Amygdala (tissue), 56 donors: ENCODE measurements at regions not wholly inside any gene's neighbourhood (a gene's known extent, or its start where the extent isn't known, plus 50 kb on each side); places are given as distances from the start of the nearest gene placed in this dataset.

Experiments
- DNase-seq, 56 donors: peaks; one replicate each; lab custom pipeline; 2025; lab: John Stamatoyannopoulos, UW

DNA sequence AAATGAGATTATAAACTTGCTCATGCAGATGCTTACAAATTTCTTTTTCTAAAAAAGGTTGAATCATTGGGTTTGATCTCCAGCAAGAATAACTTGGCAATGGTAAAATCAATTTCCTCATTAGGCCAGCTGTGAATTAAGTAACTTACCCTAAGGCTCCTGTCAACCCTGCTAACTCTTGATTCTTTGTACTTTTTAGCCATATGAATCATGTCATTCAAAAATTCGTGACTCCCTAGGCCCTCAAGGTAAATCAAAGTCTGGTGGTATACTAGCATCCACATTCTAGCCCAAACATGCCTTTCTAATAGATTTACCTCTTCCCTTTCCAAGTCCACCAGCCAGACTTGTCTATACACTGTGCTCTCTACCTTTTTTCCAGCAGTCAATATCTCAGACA is 420.8 kb upstream of the BRINP1 start:
- no peak for DNase-seq

DNA sequence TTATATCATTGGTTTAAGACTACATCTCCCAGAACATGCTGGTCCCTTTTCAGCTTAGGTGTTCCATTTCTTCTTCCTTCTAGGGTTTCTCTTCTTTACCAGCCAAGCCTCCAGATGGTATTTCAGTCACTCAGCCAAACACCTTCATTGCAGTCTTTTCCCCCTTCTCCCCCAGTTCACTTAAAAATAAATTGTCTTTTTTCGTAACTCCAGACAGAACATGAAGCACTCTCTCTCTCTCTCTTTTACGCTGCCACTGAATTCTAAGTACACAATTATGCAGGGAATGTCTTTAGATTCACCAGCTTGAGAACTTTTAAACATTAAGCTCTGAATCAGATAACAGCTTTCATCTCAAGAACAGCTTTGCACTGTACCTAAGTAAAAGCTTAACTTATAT is 419.7 kb upstream of the BRINP1 start:
- no peak for DNase-seq

DNA sequence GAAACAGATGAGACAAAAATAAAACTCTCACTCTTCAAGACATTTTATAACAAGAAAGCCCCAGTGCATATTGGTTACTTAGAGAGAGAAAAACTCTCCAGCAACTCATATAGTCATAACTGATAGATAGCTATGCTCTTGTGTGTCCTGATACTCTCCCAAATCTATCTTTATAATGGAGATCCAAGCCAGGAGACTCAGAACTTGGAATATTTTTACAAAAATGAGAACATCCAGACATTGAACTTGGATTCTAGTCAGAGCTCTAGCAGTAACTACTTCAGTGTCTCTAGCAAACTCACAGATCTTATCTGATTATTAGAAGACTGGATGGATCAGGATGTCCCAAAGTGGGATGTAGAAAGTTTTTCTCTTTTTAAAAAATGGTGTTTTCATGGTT is 412.7 kb upstream of the BRINP1 start:
- no peak for DNase-seq

DNA sequence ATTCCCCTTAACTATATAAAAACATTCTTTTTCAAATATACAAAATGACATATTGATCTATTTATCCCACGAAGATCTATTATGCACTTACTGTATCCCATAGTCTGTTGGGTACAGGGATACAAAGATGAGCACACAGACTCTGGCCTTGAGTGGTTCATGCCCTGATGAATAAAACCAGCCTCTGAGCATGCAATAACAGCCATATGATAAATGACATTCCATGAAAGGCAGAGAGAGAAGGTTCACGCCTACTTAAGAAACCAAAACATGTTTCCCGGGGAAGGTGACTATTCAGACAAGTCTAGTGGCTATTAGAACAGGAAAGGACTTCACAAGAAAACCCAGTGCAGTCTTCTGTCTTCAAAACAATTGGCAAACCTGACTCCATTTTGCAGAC is 406.2 kb upstream of the BRINP1 start:
- DNase-seq, result no peak

DNA sequence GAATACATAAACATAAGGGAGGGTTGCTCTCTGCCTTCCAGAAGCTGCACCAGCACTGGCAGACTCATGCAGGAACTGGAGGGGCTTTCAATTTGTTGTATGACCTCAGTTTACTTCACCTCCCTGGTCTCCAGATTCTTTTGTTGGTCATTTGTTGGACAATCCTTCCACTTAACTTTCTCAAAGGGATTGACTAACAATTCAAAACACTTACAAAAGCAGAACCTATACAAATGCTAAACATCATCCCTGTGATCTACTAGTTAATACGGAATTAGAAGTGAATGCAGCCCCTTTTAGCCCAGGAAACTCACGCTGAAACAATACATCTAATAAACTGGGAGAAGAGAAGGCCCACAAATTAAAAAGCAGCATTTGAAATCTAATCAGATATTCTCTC is 404.6 kb upstream of the BRINP1 start:
- no peak for DNase-seq

DNA sequence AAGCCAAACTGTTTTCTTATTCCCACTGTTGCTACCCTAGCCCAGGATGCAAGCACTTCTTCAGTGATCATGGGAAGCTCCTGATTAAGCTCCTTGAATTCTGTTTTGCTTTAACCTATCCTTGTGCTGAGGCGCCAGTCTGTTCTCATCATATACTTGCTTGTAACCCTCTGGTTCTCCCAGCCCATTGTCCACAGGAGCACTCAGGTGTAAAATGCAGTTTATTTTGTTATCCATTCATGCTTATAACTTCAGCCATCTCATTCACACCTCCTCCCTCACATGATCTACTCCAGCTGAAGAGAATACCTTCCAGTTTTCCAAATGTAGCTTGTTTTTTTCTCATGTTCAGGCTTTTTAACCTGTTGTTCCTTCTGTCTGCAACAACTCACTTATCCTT is 402.1 kb upstream of the BRINP1 start:
- DNase-seq, result no peak

DNA sequence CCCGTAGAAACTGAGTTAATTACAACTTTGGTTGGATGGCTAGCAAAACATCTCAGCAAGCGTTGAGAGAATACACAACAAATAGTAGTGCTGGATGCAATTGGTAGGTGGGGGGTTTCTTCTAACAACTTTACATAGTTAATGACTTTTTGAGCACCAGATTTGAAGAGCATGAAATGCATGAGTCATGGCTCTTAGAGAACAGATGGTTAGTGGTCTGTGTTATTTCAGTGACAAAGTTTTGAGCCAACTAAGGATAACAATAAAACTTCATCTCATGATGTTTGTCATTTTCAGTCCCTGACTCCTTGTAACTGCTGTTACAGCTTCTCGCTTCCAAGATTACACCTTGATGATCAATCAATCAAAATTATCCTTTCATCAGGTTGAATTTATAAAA is 399.0 kb upstream of the BRINP1 start:
- DNase-seq, result no peak

DNA sequence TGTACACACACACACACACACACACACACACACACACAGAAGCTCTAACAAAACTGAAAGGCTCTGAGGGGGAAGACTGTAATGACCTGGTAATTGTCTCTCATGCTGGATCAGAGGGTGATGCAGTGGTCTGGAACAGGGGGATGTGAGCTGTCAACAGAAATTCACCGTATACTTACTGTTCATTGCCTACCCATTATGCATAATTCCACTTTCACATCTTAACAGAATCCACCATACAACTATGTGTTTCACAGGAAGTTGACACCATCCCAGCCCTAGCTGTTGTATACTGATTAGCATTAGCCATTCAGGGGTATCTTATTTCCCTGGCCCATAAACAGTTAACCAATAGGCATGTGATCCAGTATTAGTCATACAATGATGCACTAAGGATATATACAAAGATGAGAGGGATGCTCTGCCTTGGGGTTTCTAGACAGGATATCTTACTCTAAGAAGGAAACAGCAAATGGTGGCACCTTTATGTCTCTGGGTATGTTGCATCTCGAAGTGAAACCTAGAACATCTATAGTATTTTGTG is 396.5 kb upstream of the BRINP1 start:
- no peak for DNase-seq

DNA sequence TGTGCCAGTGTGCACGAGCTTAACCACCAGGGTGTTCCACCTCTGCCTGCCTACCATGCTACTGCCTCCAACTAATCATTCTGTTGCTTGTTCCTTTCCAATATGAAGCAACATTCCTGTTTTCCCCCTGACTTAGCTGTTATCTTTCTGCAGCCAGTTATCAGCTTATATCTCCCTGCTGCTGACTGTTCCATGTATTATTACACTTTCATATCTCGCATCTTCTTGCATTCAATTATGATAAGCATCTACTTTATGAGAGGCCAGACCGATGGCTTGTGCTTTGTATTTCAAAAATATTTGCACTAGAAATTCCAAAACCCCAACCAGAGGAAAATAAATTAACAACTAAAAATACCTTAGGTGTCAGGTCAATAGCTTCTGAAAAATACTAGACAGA is 394.0 kb upstream of the BRINP1 start:
- no peak for DNase-seq

DNA sequence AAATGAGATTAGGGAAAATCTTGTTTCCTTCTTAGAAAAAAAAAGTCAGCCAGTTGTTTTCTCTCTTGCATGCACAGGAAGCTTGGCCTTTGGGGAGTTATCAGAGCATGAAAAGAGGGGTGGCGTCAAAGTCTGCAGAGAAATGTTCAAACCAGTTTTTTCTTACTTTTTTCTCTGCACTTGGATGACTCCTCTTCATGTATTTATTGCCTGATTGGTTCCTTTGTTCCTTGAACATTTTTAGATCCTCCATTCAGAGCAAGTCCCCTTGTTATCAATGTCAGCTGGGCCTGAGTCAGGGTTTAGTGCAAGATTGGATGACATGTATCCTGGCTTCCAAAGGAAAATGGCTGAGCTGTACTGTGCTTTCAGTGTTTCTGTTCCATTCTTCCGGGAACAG is 392.6 kb upstream of the BRINP1 start:
- no peak for DNase-seq

DNA sequence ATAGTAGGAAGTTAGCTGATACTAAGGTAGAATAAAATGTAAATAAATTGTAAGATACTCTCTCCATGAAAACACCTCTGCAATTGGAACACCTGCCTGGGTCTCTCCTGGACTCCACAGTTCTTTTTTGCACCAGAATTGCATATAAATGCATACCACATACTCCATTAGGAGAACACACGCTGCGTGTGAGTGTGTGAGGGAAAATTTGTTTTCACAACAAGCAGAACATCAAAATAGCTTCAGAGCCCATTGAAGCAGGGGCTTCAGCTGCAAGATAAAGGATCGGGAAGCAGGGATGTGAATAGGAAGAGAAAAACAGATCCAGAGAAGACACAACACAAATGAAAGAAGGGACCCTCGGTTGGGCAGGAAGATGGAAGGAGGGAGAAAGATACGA is 389.8 kb upstream of the BRINP1 start:
- DNase-seq, result no peak

DNA sequence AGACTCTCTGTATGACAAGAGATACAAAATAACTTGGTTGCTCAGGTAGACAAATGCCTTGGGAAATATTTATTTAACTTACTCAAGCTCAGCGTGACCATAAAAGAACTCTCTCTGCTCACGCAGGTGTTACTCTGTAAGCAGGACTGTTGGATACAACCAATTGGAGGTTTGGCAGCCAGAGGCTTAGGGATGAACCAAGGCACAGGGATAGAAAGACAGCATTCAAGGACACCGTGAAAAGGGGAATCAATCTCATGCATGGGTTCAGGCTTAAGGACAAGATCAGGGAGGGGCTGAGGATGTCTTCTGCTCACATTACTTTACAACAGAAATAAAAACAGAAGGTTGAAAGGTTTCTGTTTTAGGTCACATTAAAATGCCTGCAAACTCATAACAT is 389.0 kb upstream of the BRINP1 start:
- DNase-seq, result no peak

DNA sequence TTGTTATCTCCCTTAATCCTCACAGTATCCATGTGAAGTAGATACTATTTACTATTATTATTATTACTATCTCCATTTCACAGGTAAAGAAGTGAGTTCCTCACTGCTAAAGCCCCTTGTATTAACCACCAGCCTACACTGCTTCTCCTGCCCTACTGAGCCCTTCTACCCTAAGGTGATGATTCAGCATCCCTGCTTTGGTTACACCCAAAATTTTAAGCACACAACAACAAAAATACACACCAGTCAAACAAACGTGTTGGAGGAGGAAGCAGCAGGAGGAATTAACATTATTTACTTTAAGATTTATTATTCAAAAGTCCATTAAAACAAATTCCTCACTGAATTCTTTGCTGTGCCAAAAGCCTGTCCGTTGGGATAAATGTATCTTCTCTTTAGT is 370.2 kb upstream of the BRINP1 start:
- no peak for DNase-seq

DNA sequence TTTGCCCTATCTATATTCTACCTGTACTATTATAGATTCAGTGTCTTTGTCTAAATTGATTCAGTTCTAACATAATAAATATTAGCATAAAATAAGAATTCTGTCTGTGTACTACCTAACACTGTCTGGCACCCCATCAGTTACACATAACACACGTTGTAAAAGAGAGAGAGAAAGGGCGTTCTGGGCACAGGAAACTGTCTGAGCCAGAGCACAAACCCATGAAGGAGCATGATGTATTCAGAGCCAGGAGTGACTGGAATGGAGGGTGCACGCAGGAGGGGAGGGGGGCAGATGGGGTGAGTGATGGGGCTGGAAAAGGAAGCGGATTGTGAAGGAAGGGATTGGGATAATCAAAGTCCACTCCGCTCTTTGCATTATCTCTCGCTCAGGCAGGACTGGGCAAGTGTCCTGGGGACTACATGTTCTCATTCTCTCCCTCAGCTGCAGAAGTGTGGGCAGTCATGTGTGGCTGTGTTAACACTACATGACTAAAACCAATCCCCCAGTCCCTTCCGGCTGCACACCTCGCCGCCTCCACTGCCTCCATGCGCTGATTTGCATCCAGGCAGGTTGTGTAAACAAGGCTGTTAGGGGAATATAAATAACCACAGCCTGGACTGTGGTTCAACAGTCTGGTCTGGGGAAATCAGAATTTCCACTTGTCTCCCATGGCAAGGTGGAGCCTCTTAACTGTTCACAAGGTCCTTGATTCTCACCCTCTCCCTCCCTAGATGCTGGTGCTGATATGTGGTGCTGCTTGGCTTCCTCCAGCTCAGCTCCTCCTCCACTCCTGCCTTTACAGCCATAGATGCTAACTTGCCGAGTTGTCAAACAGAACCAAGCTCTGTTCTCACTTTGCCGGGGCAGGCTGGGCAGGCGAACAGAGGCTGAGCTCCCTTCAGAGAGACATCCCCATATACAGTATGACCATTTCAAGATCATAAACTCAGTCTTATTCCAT is 367.5 kb upstream of the BRINP1 start:
- DNase-seq, result peak in 2 of 56 donors; percentile 1

DNA sequence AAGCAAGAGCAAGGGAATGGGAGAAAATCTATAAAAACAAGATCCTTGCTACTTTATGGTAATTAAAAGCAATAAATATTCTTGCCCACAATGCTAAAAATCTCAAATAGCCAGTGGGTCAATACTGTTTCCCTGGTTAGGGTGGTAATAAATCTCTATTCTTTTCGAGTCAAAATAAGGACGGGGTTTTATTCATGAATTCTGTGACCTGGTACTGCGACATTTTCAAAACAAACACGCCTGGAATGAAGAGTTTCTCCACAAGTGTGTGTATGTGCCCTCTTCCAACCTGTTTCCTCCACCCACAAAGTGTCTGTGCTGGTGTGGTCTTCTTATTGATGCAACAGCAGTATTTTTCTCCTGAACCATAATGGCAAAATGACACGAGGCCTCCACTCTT is 358.8 kb upstream of the BRINP1 start:
- DNase-seq, result no peak

DNA sequence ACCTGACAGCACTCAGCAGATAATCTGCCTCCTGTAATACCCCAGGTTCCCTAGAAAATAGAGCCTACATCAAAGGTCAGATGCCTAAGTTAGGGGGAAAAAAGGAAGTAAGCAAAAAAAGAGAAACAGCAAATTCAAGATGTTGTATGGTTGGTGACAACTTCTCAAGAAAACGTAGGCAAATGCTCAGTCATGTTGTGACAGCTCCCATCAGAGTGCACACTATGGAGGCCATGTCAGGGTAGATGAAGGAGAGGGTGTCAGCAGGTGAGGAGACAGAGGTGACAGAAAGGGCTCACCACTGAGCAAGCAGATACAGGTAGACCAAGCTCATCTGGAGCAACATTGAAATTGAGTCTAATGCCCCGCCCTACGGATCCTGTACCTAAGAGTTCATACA is 356.8 kb upstream of the BRINP1 start:
- DNase-seq, result no peak

DNA sequence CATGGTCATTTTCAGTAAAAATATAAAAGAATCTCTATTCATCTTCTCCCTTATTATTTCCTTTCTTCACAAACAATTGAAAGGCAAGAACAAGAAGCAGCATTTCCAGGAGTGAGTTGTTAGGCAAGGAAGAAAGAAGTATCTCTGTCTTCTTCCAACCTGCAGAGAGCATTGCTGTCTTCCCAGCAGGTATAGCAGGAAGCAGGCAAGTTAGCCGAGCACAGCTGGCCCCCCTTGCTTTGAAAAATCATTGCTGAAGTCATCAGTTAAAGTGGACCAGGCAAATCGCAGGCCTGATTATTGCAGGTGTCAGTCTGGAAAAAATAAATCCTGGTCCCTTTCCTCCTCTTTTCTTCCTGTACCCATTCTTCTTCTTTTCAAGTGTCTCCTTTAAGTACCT is 353.1 kb upstream of the BRINP1 start:
- no peak for DNase-seq

DNA sequence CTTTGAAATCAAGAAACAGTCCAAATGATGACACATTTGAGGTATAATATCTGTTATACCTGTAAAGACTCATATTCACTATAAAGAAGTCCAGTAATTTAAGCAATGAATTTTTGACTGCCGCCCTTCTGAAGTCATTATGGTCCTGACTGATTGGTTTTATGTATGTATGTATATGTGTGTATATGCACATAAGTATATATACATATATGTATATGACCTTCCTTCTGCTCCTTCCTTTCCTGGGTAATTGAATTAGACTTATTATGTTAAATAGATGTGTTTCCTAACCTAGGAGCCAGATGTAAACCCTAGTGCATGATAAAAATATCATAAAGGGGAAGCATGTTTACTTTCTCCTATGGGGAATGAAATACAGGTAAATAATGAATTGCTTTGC is 343.1 kb upstream of the BRINP1 start:
- no peak for DNase-seq

DNA sequence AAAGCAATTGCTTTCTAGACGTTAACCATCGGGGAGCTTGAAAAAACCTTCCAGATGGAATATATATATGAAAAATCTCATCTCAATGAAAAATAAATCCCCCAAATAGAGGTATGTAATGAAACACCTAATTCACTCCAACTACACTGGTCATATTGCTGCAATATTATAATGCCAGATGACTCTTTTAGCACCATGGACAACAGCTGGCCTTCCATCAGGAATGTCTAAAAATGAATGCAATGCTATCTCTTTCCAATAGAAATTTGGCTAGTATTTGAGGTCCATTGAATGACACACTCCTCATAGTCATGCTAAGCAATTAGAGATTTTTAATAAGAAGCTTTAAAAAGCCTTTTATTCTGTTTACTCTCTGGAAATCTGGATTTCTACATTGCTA is 340.2 kb upstream of the BRINP1 start:
- DNase-seq, result no peak

DNA sequence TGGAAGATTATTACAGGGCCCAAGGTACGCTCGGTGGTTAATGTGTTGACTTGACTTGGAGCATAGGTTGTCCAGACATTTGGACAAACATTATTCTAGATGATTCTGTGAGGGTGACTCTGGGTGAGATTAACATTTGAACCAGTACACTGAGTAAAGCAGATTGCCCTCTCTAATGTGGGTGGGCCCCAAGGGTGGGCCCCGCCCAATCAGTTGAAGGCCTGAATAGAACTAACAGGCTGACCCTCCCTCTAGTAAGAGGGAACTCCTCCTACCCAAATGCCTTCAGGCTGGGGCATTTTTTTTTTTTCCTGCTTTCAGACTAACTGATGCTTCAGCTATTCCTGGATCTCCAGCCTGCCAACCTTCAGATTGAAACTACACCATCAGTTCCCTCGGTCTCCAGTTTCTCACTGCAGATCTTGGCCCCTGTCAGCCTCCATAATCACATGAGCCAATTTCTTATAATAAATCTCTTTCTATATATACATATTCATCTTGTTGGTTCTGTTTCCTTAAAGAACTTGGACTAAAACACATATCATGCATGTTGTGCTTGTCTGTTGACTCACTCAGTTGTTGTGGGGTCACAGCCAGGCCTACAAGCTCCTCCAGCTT is 338.1 kb upstream of the BRINP1 start:
- no peak for DNase-seq

DNA sequence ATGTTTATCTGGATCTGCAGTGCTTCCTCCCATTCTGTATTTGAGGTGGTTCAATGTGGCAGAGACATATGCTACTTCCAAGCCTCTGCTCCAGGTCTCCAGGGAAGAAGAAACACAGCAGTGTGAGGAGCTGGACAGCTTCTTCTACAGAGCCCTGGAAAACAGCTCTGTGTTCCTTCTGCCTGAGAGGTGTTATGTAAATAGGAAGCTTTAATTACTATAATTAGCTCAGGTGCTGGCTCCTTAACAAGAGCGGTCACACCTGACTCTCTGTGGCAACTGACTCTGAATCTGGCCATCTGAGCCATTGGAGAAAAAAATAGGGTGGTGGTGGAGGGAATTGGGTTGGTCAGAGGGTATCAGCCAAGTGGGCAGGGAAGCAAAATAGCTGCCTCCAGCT is 332.4 kb upstream of the BRINP1 start:
- no peak for DNase-seq

DNA sequence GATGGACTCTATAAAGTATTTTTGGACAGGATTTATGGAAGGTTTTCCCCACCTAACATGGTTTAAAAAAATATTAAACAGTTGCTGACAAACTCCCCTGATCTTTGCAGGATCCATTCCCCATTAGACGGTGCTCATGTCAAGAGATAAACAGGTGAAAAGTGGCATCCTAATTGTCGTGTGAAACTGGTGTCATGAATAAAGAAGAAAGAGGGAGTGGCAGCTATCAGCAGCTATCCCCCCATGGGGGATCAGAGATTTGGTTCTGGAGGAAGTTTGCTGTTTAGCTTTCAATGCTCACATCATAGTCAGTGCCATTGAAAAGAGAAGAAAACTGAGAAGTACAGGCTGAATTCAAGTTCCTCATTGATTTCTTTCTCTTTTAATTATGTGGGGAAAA is 329.3 kb upstream of the BRINP1 start:
- DNase-seq, result no peak
